ENCODE measurements at regions not wholly inside any gene's neighbourhood (a gene's known extent, or its start where the extent isn't known, plus 50 kb on each side); places are given as distances from the start of the nearest gene placed in this dataset.
"Not testable (repeated sequence)": the region's sequence is repeated elsewhere in the genome, so short reads cannot be mapped to it uniquely, and the experiment has no call there.

DNA sequence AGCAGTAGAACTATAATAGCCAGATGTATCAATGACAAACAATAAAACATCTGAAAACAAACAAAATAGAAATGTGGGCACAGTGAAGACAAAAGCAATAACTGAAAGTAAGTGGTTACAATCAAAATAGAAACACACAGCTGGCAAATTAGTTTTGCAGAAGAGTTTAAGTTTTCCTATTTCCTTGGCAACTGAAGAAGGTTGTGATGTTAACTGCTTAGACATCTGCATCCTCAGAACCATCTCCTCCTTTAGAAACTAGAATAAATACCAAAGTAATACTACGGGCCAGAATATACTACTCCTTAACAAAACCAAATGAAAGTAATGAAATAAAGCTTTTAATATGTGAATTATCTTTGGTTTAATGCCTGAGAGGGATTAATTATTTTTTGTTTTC lies 605.5 kb downstream of the LTN1 start:
- H2AFZ ChIP-seq (ENCODE audit: low read length): no peak overlapping the region

DNA sequence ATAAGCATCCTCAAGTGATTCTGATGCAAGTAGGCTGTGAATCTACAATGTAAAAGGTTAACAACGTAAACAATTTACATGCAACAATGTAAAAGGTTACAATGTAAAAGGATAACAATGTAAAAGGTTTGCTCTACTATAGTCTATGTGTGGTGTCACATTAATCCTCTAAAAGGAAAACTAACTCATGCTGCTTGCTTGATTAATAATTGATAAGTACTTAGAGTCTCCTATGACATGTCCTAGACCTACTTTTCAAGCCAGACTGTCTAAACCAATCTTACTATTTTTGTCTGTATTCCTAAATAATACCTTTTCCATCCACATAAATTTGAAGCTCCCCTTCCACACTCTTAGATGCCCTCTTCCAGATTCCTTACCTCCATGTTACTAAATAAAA lies 606.8 kb downstream of the LTN1 start:
- Histone ChIP-seq H3K4me1 (ENCODE audit: insufficient read depth, low read length, poor library complexity, severe bottlenecking) (no peaks in the 10 kb centered on the region), H4K20me1 (ENCODE audit: insufficient read depth, low read length, poor library complexity, severe bottlenecking) (no peaks in the 10 kb centered on the region), H3K79me2 (ENCODE audit: insufficient read depth, low read length) (no peaks in the 10 kb centered on the region), H3K4me3 (ENCODE audit: low read length, poor library complexity, severe bottlenecking) (no peak overlapping the region), H3K9me3 (ENCODE audit: insufficient read depth, low read depth, low read length) (no peaks in the 10 kb centered on the region), H3K36me3 (ENCODE audit: insufficient read depth, low read length) (no peaks in the 10 kb centered on the region), H3K4me2 (ENCODE audit: low read depth, low read length, poor library complexity, severe bottlenecking) (no peak overlapping the region), H3F3A (ENCODE audit: low read depth) (no peaks in the 10 kb centered on the region), H3K27me3 (ENCODE audit: insufficient read depth, low read length, poor library complexity, severe bottlenecking) (no peaks in the 10 kb centered on the region), H2AFZ (ENCODE audit: low read length) (no peak overlapping the region), H3K9me2 (replicated peaks; ENCODE audit: low read depth, low read length) (no peaks in the 10 kb centered on the region), H3K9ac (ENCODE audit: low read depth, low read length, poor library complexity, severe bottlenecking) (no peak overlapping the region)
- TF ChIP-seq EZH2phosphoT487 (IDR thresholded peaks at IDR 0.05; ENCODE audit: borderline replicate concordance): no peak
- TF ChIP-seq, protein P1, sequence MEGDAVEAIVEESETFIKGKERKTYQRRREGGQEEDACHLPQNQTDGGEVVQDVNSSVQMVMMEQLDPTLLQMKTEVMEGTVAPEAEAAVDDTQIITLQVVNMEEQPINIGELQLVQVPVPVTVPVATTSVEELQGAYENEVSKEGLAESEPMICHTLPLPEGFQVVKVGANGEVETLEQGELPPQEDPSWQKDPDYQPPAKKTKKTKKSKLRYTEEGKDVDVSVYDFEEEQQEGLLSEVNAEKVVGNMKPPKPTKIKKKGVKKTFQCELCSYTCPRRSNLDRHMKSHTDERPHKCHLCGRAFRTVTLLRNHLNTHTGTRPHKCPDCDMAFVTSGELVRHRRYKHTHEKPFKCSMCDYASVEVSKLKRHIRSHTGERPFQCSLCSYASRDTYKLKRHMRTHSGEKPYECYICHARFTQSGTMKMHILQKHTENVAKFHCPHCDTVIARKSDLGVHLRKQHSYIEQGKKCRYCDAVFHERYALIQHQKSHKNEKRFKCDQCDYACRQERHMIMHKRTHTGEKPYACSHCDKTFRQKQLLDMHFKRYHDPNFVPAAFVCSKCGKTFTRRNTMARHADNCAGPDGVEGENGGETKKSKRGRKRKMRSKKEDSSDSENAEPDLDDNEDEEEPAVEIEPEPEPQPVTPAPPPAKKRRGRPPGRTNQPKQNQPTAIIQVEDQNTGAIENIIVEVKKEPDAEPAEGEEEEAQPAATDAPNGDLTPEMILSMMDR (conservative IDR thresholded peaks at IDR 0.05; ENCODE audit: low read length): no peak

More for the DNA sequence above, 605.5 kb downstream of the LTN1 start:
- no peak overlapping the region for H3K4me2 ChIP-seq (ENCODE audit: low read depth, low read length, poor library complexity, severe bottlenecking)
- no peaks in the 10 kb centered on the region for H3F3A ChIP-seq (ENCODE audit: low read depth)
- H3K79me2 ChIP-seq (ENCODE audit: insufficient read depth, low read length): no peaks in the 10 kb centered on the region
- no peak overlapping the region for H3K9ac ChIP-seq (ENCODE audit: low read depth, low read length, poor library complexity, severe bottlenecking)
- no peaks in the 10 kb centered on the region for H4K20me1 ChIP-seq (ENCODE audit: insufficient read depth, low read length, poor library complexity, severe bottlenecking)
- H3K27me3 ChIP-seq (ENCODE audit: insufficient read depth, low read length, poor library complexity, severe bottlenecking): no peaks in the 10 kb centered on the region
- TF ChIP-seq EZH2phosphoT487 (IDR thresholded peaks at IDR 0.05; ENCODE audit: borderline replicate concordance): no peak
- TF ChIP-seq, protein P1 (conservative IDR thresholded peaks at IDR 0.05; ENCODE audit: low read length): no peak
- no peaks in the 10 kb centered on the region for H3K4me1 ChIP-seq (ENCODE audit: insufficient read depth, low read length, poor library complexity, severe bottlenecking)
- H3K36me3 ChIP-seq (ENCODE audit: insufficient read depth, low read length): no peaks in the 10 kb centered on the region
- H3K4me3 ChIP-seq (ENCODE audit: low read length, poor library complexity, severe bottlenecking): no peak overlapping the region
- no peaks in the 10 kb centered on the region for H3K9me3 ChIP-seq (ENCODE audit: insufficient read depth, low read depth, low read length)
- no peaks in the 10 kb centered on the region for H3K9me2 ChIP-seq (replicated peaks; ENCODE audit: low read depth, low read length)

DNA sequence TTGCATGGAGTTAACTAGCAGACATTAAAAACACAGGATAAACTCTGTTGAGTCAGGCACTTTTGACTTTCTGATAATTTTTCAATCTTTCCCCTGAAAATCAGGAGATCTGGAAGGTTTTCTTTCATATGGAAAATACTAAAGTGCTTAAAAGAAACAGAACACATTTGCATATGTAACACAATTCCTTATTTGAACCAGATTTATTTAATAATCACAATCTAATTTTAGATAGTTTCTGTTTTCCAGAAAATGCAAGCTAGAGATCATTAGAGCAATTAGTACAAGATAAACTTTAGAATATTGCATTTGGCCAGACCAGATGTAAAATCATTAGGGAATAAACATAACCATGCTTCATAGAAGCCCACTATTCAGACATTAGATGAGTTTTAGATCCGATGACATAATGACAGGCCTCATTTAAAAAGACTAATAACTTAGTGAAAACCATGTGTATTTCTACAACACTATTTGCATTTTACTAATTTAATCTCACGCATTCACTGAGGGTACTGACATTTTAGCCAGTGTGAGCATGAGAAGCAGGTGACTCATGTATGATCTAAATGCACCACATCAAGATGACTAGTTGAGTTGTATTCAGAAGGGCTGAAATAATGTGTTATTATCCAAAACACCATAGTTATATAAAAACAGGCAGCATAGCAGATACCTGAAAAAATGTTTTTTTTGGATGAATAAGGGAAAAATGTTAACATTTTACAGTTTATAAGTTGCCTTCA lies 611.5 kb downstream of the LTN1 start:
- H3K9me3 ChIP-seq (ENCODE audit: insufficient read depth, low read depth, low read length); H3K27me3 ChIP-seq (ENCODE audit: insufficient read depth, low read length, poor library complexity, severe bottlenecking); H4K20me1 ChIP-seq (ENCODE audit: insufficient read depth, low read length, poor library complexity, severe bottlenecking); H3K4me1 ChIP-seq (ENCODE audit: insufficient read depth, low read length, poor library complexity, severe bottlenecking); H3K79me2 ChIP-seq (ENCODE audit: insufficient read depth, low read length); H3F3A ChIP-seq (ENCODE audit: low read depth); H3K36me3 ChIP-seq (ENCODE audit: insufficient read depth, low read length); H3K4me3 ChIP-seq (ENCODE audit: low read length, poor library complexity, severe bottlenecking); H2AFZ ChIP-seq (ENCODE audit: low read length); H3K9ac ChIP-seq (ENCODE audit: low read depth, low read length, poor library complexity, severe bottlenecking); H3K9me2 ChIP-seq (replicated peaks; ENCODE audit: low read depth, low read length); H3K4me2 ChIP-seq (ENCODE audit: low read depth, low read length, poor library complexity, severe bottlenecking): not testable (repeated sequence)

DNA sequence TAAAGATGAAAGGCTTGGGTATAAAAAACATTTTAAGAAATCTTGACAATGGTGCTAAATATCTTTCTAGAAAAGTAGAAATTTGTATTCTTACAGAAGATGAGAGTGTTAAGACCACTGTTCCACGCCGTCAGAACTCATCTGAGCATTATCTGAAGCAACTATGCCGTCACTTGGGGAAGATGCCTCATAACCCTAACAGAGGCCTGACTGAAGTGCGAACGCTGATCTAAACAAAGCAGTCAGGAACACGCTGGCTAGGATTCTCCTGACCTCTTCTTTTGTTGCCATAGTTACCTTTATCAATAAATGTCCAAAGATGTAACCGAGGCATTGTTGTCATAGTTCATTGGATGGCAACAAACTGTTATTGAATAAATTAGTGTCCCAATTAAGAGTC lies 612.4 kb downstream of the LTN1 start:
- no peak overlapping the region for H3K4me2 ChIP-seq (ENCODE audit: low read depth, low read length, poor library complexity, severe bottlenecking)
- no peaks in the 10 kb centered on the region for H3K27me3 ChIP-seq (ENCODE audit: insufficient read depth, low read length, poor library complexity, severe bottlenecking)
- no peaks in the 10 kb centered on the region for H4K20me1 ChIP-seq (ENCODE audit: insufficient read depth, low read length, poor library complexity, severe bottlenecking)
- H3K9me3 ChIP-seq (ENCODE audit: insufficient read depth, low read depth, low read length): 0 out of 2 replicates have a peak, but pooled peaks cover 4% of the 10 kb centered on the region
- no peaks in the 10 kb centered on the region for H3K79me2 ChIP-seq (ENCODE audit: insufficient read depth, low read length)
- TF ChIP-seq, protein P1 (conservative IDR thresholded peaks at IDR 0.05; ENCODE audit: low read length): no peak
- TF ChIP-seq EZH2phosphoT487 (IDR thresholded peaks at IDR 0.05; ENCODE audit: borderline replicate concordance): no peak
- no peak overlapping the region for H3K9ac ChIP-seq (ENCODE audit: low read depth, low read length, poor library complexity, severe bottlenecking)
- H3K4me3 ChIP-seq (ENCODE audit: low read length, poor library complexity, severe bottlenecking): no peak overlapping the region
- no peaks in the 10 kb centered on the region for H3K36me3 ChIP-seq (ENCODE audit: insufficient read depth, low read length)
- no peaks in the 10 kb centered on the region for H3K9me2 ChIP-seq (replicated peaks; ENCODE audit: low read depth, low read length)
- no peaks in the 10 kb centered on the region for H3K4me1 ChIP-seq (ENCODE audit: insufficient read depth, low read length, poor library complexity, severe bottlenecking)
- H3F3A ChIP-seq (ENCODE audit: low read depth): no peaks in the 10 kb centered on the region
- H2AFZ ChIP-seq (ENCODE audit: low read length): no peak overlapping the region

All from Loucy (cell line).